AG04449 (cell line): ENCODE measurements at regions not wholly inside any gene's neighbourhood (a gene's known extent, or its start where the extent isn't known, plus 50 kb on each side); places are given as distances from the start of the nearest gene placed in this dataset.

Experiments
- CTCF ChIA-PET: fragments of 350-600 bp; formaldehyde crosslinking; extraction: SDS; loops from one replicate; lab custom pipeline; 2021; ENCODE audit warnings: antibody characterized with exemption; lab: Yijun Ruan, JAX
- POLR2A ChIA-PET: fragments of 400-600, 350-600 bp; formaldehyde crosslinking; extraction: SDS; loops from one replicate; lab custom pipeline; 2020; ENCODE audit warnings: antibody characterized with exemption, inconsistent platforms; lab: Yijun Ruan, JAX
- DNase-seq: peaks from one replicate; pipeline ENCODE4 v3.0.0-alpha.2; 2010; ENCODE audit warnings: low read depth, low spot score
- H3K4me3 ChIP-seq: 2 replicates; pipeline ENCODE4 v1.5.1; 2011; ENCODE audit warnings: low read depth, mild to moderate bottlenecking, control low read depth, low read length
- TF ChIP-seq, protein P1 (sequence below): IDR thresholded peaks from one replicate; pipeline ENCODE4 v1.5.1; 2011; ENCODE audit warnings: mild to moderate bottlenecking, moderate library complexity, low read length, control low read depth, inconsistent platforms; ENCODE audit not compliant: insufficient read depth; ENCODE audit errors: missing control alignments

DNA sequence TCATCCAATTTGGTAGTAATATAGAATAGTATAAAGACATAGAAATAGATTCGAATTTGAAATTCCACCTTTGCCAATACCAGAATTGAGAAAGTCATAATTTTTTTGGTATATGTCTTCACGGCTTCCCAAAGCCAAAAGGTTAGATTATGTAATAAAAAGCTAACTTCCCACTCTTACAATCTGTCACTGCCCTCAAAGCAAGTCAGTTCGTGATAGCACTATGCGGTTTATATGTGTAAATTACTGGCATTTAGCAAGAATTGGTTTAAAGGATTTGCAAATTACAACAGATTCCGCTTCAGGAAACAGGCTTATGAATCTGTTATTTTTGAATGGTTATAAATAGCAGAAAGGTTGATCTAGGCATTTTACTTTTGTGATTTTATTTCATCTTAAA is 679.4 kb upstream of the ADGRL2 start:
- ChIA-PET CTCF (no interaction called here), POLR2A (no interaction called here)
- TF ChIP-seq, protein P1, sequence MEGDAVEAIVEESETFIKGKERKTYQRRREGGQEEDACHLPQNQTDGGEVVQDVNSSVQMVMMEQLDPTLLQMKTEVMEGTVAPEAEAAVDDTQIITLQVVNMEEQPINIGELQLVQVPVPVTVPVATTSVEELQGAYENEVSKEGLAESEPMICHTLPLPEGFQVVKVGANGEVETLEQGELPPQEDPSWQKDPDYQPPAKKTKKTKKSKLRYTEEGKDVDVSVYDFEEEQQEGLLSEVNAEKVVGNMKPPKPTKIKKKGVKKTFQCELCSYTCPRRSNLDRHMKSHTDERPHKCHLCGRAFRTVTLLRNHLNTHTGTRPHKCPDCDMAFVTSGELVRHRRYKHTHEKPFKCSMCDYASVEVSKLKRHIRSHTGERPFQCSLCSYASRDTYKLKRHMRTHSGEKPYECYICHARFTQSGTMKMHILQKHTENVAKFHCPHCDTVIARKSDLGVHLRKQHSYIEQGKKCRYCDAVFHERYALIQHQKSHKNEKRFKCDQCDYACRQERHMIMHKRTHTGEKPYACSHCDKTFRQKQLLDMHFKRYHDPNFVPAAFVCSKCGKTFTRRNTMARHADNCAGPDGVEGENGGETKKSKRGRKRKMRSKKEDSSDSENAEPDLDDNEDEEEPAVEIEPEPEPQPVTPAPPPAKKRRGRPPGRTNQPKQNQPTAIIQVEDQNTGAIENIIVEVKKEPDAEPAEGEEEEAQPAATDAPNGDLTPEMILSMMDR = no peak
- no peak for DNase-seq
- H3K4me3 ChIP-seq = no peak overlapping the region

DNA sequence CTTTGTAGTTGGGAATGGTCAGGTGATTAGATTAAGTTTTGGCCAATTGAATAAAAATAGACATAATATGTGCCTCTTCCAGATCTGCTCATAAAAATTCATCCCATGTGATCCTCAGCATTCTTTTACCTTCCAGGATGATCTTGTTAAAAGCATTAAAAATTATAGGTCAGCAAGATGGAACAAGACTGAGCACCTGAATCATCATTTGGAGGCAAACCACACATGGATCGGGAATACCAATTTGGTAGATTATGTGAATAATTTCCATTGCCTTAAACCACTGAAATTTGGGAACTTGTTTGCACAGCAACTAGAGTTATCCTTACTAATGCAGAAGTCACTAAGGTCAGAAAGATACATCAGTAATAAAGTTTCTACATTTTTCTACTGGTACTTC is 681.4 kb upstream of the ADGRL2 start:
- TF ChIP-seq, protein P1 = no peak
- DNase-seq = no peak
- ChIA-PET CTCF (no interaction called here), POLR2A (no interaction called here)
- H3K4me3 ChIP-seq = no peak overlapping the region

DNA sequence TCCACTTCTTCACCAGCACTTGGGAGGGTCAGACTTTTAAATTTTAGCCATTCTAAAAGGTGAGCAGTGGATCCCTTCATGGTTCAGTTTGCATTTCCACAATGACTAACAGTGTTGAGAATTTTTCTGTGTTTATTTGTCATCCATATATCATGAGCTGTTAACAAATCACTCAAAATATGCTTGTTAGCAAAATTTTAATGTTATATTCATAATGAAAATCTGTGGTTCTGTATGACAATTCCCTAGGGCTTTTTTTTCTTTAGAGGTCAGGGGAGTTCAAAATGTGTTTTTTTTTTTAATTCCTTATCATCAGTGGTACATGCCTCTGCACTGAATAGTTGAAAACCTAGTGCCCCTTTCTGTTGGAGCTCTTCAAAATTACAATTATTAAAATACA is 682.2 kb upstream of the ADGRL2 start:
- H3K4me3 ChIP-seq = no peak overlapping the region
- DNase-seq = no peak
- ChIA-PET CTCF (no interaction called here), POLR2A (no interaction called here)
- TF ChIP-seq, protein P1 = no peak

DNA sequence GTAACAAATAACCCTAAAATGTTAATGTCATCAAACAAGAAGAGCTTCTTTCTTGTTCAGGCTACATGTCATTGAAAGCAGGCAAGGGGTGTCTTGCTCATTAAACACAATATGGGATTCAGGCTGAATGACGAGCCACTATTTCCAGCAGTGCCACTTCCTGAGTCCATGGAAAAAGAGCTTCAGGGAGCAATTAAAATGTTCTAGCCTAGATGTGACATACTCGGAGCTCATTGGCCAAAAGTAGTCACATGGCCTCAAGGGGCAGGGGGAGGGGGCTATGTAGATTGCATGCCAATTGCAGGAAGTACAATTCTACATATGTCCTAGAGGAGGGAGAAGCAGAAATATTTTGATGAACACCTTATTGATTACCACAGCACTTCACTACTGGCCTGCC is 685.3 kb upstream of the ADGRL2 start:
- H3K4me3 ChIP-seq = no peak overlapping the region
- no peak for DNase-seq
- ChIA-PET CTCF (no interaction called here), POLR2A (no interaction called here)
- TF ChIP-seq, protein P1 = no peak

DNA sequence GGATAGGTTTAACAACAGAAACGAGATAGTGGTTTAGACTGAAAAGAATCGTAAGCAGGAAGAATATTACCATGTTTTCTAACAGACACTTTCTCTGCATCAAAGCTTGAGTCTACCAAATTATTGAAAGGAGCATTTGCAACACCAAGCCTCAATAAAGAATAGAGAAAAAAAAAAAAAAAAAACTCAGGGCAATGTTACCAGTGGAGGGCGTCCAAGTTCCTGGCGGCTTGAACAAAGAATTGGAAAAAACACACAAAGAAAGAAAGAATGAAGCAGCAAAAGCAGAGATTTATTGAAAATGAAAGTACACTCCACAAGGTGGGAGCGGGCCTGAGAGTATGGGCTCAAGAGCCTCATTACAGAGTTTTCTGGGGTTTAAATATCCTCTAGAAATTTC is 686.5 kb upstream of the ADGRL2 start:
- no peak overlapping the region for H3K4me3 ChIP-seq
- CTCF ChIA-PET = no interaction called here
- TF ChIP-seq, protein P1 = no peak
- POLR2A ChIA-PET = no interaction called here
- no peak for DNase-seq

DNA sequence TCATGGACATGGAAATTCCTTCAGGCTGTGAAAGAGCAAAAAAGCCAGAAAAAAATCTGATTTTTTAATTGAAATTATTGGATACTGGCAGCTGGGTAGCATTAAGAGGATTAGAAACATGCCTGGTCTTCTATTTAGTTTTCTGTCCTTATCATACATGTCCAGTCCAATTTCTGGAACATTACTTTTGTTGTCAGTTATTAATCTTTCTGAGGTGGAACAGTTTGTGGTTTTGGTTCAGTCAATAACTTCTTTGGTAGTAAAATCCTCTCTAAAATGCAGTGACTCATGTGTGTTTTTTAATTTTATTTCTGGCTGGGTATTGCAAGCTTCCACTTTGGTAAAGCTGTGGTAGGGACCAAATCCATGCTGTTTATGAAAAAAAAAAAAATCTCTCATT is 687.0 kb upstream of the ADGRL2 start:
- DNase-seq = no peak
- no peak overlapping the region for H3K4me3 ChIP-seq
- POLR2A ChIA-PET = no interaction called here

More for the DNA sequence above, 687.0 kb upstream of the ADGRL2 start:
- CTCF ChIA-PET = no interaction called here
- TF ChIP-seq, protein P1 = no peak
